ENCODE measurements at regions not wholly inside any gene's neighbourhood (a gene's known extent, or its start where the extent isn't known, plus 50 kb on each side); places are given as distances from the start of the nearest gene placed in this dataset.

GRCh38 chr17:77478281-77478680 is 337.5 kb downstream of the SEC14L1 start:
- no peak for DNase-seq

- no peak for DNase-seq
Measured at GRCh38 chr17:77478899-77479298, 338.1 kb downstream of the SEC14L1 start.

GRCh38 chr17:77479372-77480198 is 338.8 kb downstream of the SEC14L1 start:
- DNase-seq, result no peak

GRCh38 chr17:77480199-77480508 is 339.4 kb downstream of the SEC14L1 start:
- DNase-seq, result no peak

GRCh38 chr17:77480509-77481215 is 339.9 kb downstream of the SEC14L1 start:
- no peak for DNase-seq

- DNase-seq, result no peak
Measured at GRCh38 chr17:77481476-77482374, 341.0 kb downstream of the SEC14L1 start.

GRCh38 chr17:77482375-77483127 is 341.8 kb downstream of the SEC14L1 start:
- DNase-seq, result no peak

- DNase-seq, result no peak
Measured at GRCh38 chr17:77483128-77483598, 342.4 kb downstream of the SEC14L1 start.

- DNase-seq, result no peak
Measured at GRCh38 chr17:77484111-77484510, 343.3 kb downstream of the SEC14L1 start.

GRCh38 chr17:77485089-77485833 is 344.5 kb downstream of the SEC14L1 start:
- DNase-seq, result no peak

- no peak for DNase-seq
Measured at GRCh38 chr17:77487211-77487629, 346.5 kb downstream of the SEC14L1 start.

- no peak for DNase-seq
Measured at GRCh38 chr17:77487677-77488530, 347.1 kb downstream of the SEC14L1 start.

- no peak for DNase-seq
Measured at GRCh38 chr17:77488531-77489238, 347.9 kb downstream of the SEC14L1 start.

- DNase-seq, result no peak
Measured at GRCh38 chr17:77489239-77489892, 348.6 kb downstream of the SEC14L1 start.

- no peak for DNase-seq
Measured at GRCh38 chr17:77489893-77490255, 349.1 kb downstream of the SEC14L1 start.

GRCh38 chr17:77490361-77491183 is 349.8 kb downstream of the SEC14L1 start:
- DNase-seq, result no peak

- DNase-seq, result no peak
Measured at GRCh38 chr17:77491921-77492445, 351.2 kb downstream of the SEC14L1 start.

All from stimulated activated CD4-positive, alpha-beta T cell treated with anti-CD3 and anti-CD28 coated beads, Interleukin-2, amount 100 ng/mL, for 24 hours (primary cell).